Neural progenitor cell (in vitro differentiated cells): ENCODE measurements at regions not wholly inside any gene's neighbourhood (a gene's known extent, or its start where the extent isn't known, plus 50 kb on each side); places are given as distances from the start of the nearest gene placed in this dataset.
A peak's percentile ranks its signal among the peaks of the same experiment; 100 is the strongest.
"Not testable (repeated sequence)": the region's sequence is repeated elsewhere in the genome, so short reads cannot be mapped to it uniquely, and the experiment has no call there.

Experiments
- DNase-seq: peaks from one replicate; pipeline ENCODE4 v3.0.0-alpha.2; 2016; ENCODE audit warnings: low spot score
- H2AFZ ChIP-seq: fragments of 200-600 bp; sonication (generic); replicated peaks from 2 replicates; pipeline ENCODE4 v1.6.1; 2016; ENCODE audit warnings: antibody characterized with exemption
- H3F3A ChIP-seq: fragments of 200-600 bp; sonication (generic); 2 replicates; pipeline ENCODE4 v1.6.1; 2016; ENCODE audit warnings: antibody characterized with exemption, low read depth
- H3K27ac ChIP-seq: fragments of 200-600 bp; sonication (generic); 2 replicates; pipeline ENCODE4 v1.5.1; 2016; ENCODE audit warnings: mild to moderate bottlenecking
- H3K27me3 ChIP-seq: fragments of 200-600 bp; sonication (generic); 2 replicates; pipeline ENCODE4 v1.6.1; 2016; ENCODE audit warnings: mild to moderate bottlenecking, moderate library complexity
- H3K36me3 ChIP-seq: fragments of 200-600 bp; sonication (generic); 2 replicates; pipeline ENCODE4 v1.5.1; 2016
- H3K4me1 ChIP-seq: fragments of 200-600 bp; sonication (generic); 2 replicates; pipeline ENCODE4 v1.6.1; 2016; ENCODE audit warnings: mixed run types
- H3K4me2 ChIP-seq: fragments of 200-600 bp; sonication (generic); 2 replicates; pipeline ENCODE4 v1.6.1; 2016
- H3K4me3 ChIP-seq: fragments of 200-600 bp; sonication (generic); 2 replicates; pipeline ENCODE4 v1.5.1; 2016
- H3K79me2 ChIP-seq: fragments of 200-600 bp; sonication (generic); 2 replicates; pipeline ENCODE4 v1.6.1; 2016; ENCODE audit warnings: low read depth
- H3K9ac ChIP-seq: fragments of 200-600 bp; sonication (generic); 2 replicates; pipeline ENCODE4 v1.6.1; 2016
- H3K9me3 ChIP-seq: fragments of 200-600 bp; sonication (generic); 2 replicates; pipeline ENCODE4 v1.5.1; 2016; ENCODE audit warnings: low read depth
- H4K20me1 ChIP-seq: fragments of 200-600 bp; sonication (generic); 2 replicates; pipeline ENCODE4 v1.6.1; 2016; ENCODE audit warnings: low read depth
- H3K27ac Mint-ChIP-seq: 3 replicates; pipeline ENCODE4 v1.8.0; 2021; ENCODE audit warnings: mixed read lengths
- H3K27me3 Mint-ChIP-seq: 2 replicates; pipeline ENCODE4 v1.8.0; 2022; ENCODE audit warnings: low read depth, mild to moderate bottlenecking, inconsistent platforms, moderate library complexity, mixed read lengths; ENCODE audit not compliant: insufficient read depth
- H3K36me3 Mint-ChIP-seq: 3 replicates; pipeline ENCODE4 v1.8.0; 2021; ENCODE audit warnings: mixed read lengths
- H3K4me1 Mint-ChIP-seq: 3 replicates; pipeline ENCODE4 v1.8.0; 2021; ENCODE audit warnings: mixed read lengths
- H3K4me3 Mint-ChIP-seq: 3 replicates; pipeline ENCODE4 v1.8.0; 2021; ENCODE audit warnings: mild to moderate bottlenecking, moderate library complexity, mixed read lengths
- H3K9me3 Mint-ChIP-seq: 3 replicates; pipeline ENCODE4 v1.8.0; 2020; ENCODE audit warnings: mixed read lengths

DNA sequence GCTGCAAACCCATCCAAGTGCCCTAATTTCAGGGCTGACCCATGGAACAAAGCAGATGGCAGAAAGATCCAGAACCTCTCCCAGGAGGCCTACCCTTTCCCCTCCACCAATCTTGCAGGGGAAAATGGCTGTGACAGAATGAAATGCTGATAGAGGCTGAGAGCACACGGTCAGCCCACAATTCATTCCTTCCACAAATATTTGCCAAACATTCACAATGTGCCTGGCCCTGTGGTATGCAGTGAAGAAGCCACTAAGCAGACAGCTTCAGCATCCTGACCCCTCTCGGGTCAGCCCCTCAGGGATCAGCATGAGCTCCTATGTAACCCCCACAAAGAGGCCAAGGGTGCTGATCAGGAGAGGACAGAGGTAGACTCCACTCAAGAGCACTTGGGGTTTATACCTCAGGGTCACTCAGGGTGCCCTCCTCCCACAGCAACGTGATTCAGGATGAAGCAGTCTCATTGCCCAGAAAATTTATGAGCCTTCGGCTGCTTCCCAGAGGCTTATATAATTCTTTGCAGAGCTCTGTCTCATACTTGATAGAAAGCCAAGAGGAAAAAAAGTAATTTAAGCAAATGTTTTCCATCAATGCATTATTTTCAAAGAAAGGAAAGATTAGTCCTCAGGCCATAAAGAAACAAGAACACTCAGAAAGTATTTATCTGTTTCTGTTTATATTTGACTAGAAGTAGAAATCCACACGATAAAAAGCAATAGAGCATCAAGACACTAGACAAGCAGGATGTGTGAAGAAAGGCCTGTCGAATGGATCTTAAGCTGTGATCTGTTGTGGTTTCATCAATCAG, 123.8 kb upstream of the VOPP1 start:
- H3K9me3 ChIP-seq, DNase-seq: not testable (repeated sequence)

DNA sequence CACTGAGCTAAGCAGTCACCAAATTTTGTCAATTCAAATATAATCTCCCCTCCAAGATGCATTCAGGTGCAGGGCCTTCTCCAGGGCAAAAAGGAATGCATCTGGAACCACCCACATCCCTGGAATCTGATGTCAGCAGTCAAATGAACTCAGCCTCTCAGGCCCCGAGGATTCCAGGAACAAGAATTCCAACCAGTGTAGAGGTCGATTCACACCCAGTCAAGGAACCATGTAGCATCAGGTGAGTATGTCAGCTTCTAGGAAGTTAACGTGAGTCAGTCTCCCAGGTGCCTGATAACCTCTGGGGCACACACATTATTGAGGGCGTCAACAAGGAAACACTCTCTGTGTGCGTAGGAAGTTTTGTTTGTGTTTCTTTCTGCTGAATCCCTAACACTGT, 122.2 kb upstream of the VOPP1 start:
- not testable (repeated sequence) for DNase-seq, H3K4me2 ChIP-seq, H3K9ac ChIP-seq, H3K9me3 Mint-ChIP-seq, H3K9me3 ChIP-seq, H3K4me3 ChIP-seq, H3K27ac ChIP-seq, H3F3A ChIP-seq, H3K4me3 Mint-ChIP-seq, H2AFZ ChIP-seq, H3K4me1 Mint-ChIP-seq, H3K79me2 ChIP-seq, H3K27ac Mint-ChIP-seq, H3K27me3 ChIP-seq, H3K36me3 Mint-ChIP-seq, H3K4me1 ChIP-seq, H3K27me3 Mint-ChIP-seq, H3K36me3 ChIP-seq, H4K20me1 ChIP-seq

More for the DNA sequence above, 123.8 kb upstream of the VOPP1 start:
- not testable (repeated sequence) for H3K4me2 ChIP-seq, H3K27ac Mint-ChIP-seq, H3K79me2 ChIP-seq, H3K9ac ChIP-seq, H3K4me1 Mint-ChIP-seq, H3K27me3 ChIP-seq, H2AFZ ChIP-seq, H3K36me3 Mint-ChIP-seq, H3F3A ChIP-seq, H3K4me1 ChIP-seq, H3K36me3 ChIP-seq, H3K27me3 Mint-ChIP-seq, H3K27ac ChIP-seq, H4K20me1 ChIP-seq, H3K4me3 Mint-ChIP-seq, H3K9me3 Mint-ChIP-seq, H3K4me3 ChIP-seq

DNA sequence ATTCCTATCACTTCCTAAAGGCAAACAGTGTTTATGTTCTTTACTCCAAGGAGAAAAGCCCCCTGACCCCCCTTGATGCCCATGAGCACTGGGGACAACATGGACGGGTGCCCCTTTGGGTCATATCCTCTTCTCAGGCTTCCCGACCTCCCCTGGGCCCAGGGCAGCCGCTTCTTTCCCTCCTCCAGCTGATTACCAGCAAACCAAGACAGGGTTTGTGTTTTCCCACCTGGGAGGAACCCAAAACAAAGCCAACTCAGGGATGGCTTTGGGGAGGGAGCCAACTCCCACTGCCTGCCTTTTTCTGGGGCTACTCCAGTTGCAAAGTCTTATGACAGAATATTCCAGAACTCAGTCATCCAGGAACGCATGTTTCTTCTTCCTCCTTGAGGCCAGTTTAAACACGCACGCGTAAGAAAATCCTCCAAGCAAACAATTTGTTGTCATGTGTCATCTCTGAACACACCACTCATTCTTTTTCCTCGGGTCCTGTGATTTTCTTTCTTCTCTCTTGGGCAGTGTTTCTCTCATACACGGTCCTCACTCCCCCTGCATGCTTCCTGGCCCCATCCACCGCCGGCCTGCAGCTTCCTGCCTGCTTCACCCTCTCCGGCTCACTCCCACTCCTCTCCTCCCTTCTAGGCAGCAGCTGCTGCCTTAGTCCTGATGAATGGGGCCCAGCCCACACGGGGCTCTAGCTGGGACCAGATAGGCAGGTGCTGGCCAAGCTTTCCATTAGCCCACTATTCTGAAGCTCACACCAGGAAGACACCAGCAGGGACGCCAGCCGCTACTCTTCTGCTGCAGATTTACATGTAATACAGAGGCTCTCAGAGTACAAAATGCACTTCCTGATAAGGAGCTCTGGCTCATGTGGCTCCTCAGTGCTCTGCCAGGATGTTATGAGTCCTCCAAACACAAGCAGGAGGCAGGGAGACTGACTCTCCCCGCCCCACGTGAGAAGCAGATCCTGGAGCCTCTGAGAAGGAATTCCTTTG, 116.7 kb upstream of the VOPP1 start:
- not testable (repeated sequence) for H3K79me2 ChIP-seq, H3F3A ChIP-seq, H3K9me3 Mint-ChIP-seq, H4K20me1 ChIP-seq, H3K4me3 ChIP-seq, H3K9me3 ChIP-seq, H3K36me3 Mint-ChIP-seq, H3K4me2 ChIP-seq, H3K27me3 Mint-ChIP-seq, H3K9ac ChIP-seq, H3K36me3 ChIP-seq, H3K4me1 ChIP-seq, H3K27me3 ChIP-seq, H3K27ac ChIP-seq, H3K4me1 Mint-ChIP-seq, H3K4me3 Mint-ChIP-seq
- peak overlapping the region; percentile 53 for H3K27ac Mint-ChIP-seq
- peak; percentile 3 for DNase-seq
- H2AFZ ChIP-seq: peak overlapping the region; percentile 96

DNA sequence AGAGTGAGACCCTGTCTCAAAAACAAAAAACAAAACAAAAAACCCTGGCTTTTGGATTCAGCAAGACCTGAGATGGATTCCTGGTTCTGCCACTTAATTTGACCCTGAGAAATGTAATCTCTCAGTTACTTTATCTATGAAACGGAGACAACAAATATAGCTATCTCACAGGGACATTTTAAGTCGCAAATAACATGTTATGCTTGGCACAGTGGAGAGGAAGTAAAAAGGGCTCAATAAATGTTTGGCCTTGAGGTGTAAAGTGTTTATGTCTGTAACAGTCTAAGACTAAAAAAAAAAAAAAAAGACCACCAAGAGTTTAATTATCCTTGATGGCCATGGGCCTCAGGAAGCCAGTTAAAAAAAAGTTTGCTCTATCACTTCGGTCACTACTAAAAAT, 116.0 kb upstream of the VOPP1 start:
- not testable (repeated sequence) for H3K27ac Mint-ChIP-seq, H3K4me3 Mint-ChIP-seq, H2AFZ ChIP-seq, H3F3A ChIP-seq, H3K9me3 Mint-ChIP-seq, H3K36me3 Mint-ChIP-seq, H3K27ac ChIP-seq, H3K4me1 Mint-ChIP-seq, H3K27me3 ChIP-seq, H3K4me2 ChIP-seq, H3K9me3 ChIP-seq, H3K4me3 ChIP-seq, H4K20me1 ChIP-seq, H3K27me3 Mint-ChIP-seq, H3K36me3 ChIP-seq, H3K4me1 ChIP-seq, H3K79me2 ChIP-seq, H3K9ac ChIP-seq, DNase-seq

DNA sequence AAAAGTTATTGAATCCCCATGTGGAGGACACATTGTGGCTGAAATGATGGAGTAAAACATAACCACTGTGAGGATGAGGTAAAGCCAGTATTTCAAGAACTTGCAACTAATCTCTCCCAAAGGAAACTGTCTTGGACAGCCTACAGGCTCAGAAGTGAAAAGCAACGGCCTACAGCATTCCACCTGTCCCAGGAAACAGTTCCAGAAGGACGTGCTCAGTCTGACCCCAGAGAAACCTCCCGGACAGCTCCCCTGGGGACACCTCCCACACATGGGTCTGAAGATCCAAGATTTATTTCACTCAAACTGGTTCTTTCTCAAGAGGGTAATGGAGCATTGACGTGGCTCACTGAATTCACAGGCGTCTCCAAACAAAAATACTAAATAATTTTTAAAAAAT, 115.0 kb upstream of the VOPP1 start:
- not testable (repeated sequence) for H3K27me3 Mint-ChIP-seq, H3K4me3 ChIP-seq, H3F3A ChIP-seq, H3K9me3 Mint-ChIP-seq, H3K9ac ChIP-seq, H3K36me3 Mint-ChIP-seq, H3K4me1 Mint-ChIP-seq, H3K27me3 ChIP-seq, H3K27ac ChIP-seq, H3K27ac Mint-ChIP-seq, H3K4me1 ChIP-seq, H2AFZ ChIP-seq, H3K36me3 ChIP-seq, H3K9me3 ChIP-seq, H3K79me2 ChIP-seq, H3K4me2 ChIP-seq, DNase-seq, H4K20me1 ChIP-seq, H3K4me3 Mint-ChIP-seq

DNA sequence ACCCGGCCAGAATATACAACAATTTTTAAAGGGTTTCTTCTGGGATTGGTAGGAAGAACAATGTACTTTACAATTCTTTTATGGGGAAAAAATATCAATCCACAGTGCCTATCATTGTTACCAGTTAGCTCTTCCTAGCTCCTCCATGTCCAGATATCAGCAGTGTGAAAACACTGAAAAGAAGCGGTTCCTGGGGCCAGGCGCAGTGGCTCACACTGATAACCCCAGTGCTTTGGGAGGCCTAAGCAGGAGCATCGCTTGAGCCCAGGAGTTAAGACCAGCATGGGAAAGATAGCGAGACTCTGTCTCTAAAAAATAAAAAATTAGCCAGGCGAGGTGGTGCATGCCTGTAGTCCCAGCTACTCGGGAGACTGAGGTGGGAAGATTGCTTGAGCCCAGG, 114.5 kb upstream of the VOPP1 start:
- not testable (repeated sequence) for H3K36me3 Mint-ChIP-seq, H3K27ac ChIP-seq, H3K4me1 Mint-ChIP-seq, H3K9me3 Mint-ChIP-seq, H3K9me3 ChIP-seq, H3K4me2 ChIP-seq, H4K20me1 ChIP-seq, H3K79me2 ChIP-seq, H3K4me3 Mint-ChIP-seq, DNase-seq, H3K27me3 Mint-ChIP-seq, H2AFZ ChIP-seq, H3K27me3 ChIP-seq, H3K9ac ChIP-seq, H3K27ac Mint-ChIP-seq, H3K4me3 ChIP-seq, H3K36me3 ChIP-seq, H3K4me1 ChIP-seq, H3F3A ChIP-seq

DNA sequence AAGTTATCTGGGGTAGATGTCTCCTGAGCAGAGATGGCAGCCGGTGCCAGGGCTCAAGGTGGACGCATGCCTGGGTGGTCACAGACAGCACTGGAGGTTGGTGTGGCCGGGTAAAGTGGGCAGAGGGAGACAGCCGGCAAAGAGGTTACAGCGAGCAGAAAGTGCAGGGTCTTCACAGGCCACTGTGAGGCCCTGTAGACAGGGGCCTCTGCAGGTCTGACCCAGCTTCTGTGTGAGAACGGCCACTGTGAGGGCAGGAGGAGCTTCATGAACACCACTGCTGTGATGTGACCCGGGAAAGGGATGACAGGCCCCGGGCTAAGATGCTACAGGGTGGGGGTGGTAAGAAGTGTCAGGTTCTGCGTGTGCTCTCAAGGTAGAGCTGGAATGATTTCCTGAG, 111.2 kb upstream of the VOPP1 start:
- H3K9me3 Mint-ChIP-seq, H3K27me3 Mint-ChIP-seq, H2AFZ ChIP-seq, H3K9ac ChIP-seq, H3K4me3 ChIP-seq, H3K27ac ChIP-seq, H3K79me2 ChIP-seq, H4K20me1 ChIP-seq, H3K4me2 ChIP-seq, H3K36me3 Mint-ChIP-seq, H3K4me3 Mint-ChIP-seq, DNase-seq, H3K4me1 Mint-ChIP-seq, H3K27me3 ChIP-seq, H3F3A ChIP-seq, H3K27ac Mint-ChIP-seq, H3K4me1 ChIP-seq, H3K36me3 ChIP-seq, H3K9me3 ChIP-seq: not testable (repeated sequence)

DNA sequence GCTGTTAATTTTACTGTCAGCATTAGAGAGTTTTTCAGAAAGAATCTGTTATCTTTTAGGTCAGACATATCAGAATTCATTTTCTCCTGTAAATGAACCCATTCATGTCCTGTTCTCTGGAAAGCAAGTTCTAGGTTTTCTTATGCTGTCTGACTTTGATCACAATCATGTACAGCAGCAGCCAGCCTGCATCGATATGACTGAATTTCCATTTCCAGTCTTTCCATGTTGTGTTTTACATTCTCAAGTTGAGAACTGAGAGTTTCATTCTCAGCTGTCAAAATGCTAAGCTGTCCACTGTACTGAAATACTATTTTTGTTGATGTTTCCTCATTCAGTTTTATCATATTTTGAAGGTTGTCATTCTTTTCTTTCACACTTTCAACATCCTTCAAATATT, 103.3 kb upstream of the VOPP1 start:
- H3K4me2 ChIP-seq, H3K27ac ChIP-seq, H3K4me3 Mint-ChIP-seq: not testable (repeated sequence)

More for the DNA sequence above, 103.3 kb upstream of the VOPP1 start:
- H3F3A ChIP-seq, H4K20me1 ChIP-seq, H3K79me2 ChIP-seq, H3K4me1 ChIP-seq, H3K27ac Mint-ChIP-seq, H3K9me3 ChIP-seq, DNase-seq, H3K27me3 ChIP-seq, H3K4me1 Mint-ChIP-seq, H3K9ac ChIP-seq, H3K4me3 ChIP-seq, H3K27me3 Mint-ChIP-seq, H2AFZ ChIP-seq, H3K9me3 Mint-ChIP-seq, H3K36me3 Mint-ChIP-seq, H3K36me3 ChIP-seq: not testable (repeated sequence)
